SKM-1 (cell line): ENCODE measurements at regions not wholly inside any gene's neighbourhood (a gene's known extent, or its start where the extent isn't known, plus 50 kb on each side); places are given as distances from the start of the nearest gene placed in this dataset.

Experiments used
- DNase-seq: peaks from one replicate; lab custom pipeline; 2025; ENCODE audit not compliant: unreplicated experiment; lab: John Stamatoyannopoulos, UW

DNA sequence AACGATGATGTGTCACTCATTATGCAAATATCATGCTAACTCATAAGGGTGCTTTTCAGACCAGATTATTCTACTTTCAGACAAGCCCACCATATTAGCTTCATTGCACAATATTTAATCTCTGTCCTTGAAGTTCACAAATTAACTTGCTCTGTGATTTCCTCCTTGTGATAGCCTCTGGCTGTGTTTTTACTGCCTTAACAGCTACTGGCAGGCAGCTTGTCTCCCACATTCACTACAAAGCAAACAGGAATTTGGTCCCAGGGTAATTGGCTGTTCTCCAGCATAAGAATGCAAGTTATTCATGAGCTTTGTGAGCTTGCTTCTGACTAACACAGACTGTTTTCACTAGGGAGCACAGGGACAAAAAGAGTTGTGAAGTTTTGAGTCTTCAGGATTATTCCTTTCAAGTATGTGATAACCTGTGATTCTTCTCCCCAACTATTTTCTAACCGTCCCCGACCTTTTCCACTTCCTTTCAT lies 87.9 kb upstream of the HMCN1 start:
- no peak for DNase-seq

- no peak for DNase-seq
Observed at GRCh38 chr1:185645686-185646085, 88.5 kb upstream of the HMCN1 start.

DNA sequence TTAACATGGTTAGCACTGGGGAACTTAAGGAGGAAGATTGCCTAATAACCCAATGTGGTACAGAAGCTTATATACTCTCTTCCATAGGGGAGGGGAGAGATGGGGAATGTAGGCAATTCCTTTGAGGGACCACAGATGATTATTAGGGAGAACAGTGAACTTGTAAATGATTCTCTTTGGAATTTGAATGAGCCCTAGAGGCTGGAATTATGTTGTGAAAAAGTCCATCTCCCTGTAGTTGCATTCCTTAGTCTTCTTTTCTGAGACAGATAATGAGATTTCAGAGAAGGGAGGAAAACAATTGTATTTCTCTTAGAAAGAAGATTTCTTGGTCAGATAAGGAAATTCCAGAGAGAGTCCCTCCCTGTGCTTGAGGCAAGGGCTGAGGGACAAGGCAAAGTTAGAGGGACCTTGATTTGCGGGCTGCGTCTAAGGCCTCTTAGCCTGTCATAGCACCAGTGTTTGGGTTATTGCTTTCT lies 89.0 kb upstream of the HMCN1 start:
- DNase-seq: no peak

- DNase-seq: no peak
Observed at GRCh38 chr1:185644531-185644930, 89.7 kb upstream of the HMCN1 start.

DNA sequence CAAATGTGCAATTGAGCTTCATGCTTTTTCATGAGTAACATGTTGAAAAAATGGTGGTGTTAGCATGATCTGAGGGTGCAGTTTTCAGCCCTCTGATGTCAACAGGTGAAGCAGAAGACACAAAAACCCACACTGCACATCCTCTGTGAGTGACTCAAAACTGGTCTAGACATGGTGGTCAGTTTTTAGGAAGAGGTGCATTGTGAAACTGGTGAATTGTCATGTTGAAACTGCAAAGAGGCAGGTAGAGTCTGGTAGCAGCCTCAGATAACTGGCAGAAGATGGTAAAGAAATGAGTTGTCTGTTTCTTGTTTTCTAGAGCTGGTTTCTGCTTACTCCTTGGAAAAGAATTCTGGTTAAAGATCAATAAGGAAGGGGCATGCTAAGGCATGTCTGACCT lies 97.3 kb upstream of the HMCN1 start:
- DNase-seq: no peak

DNA sequence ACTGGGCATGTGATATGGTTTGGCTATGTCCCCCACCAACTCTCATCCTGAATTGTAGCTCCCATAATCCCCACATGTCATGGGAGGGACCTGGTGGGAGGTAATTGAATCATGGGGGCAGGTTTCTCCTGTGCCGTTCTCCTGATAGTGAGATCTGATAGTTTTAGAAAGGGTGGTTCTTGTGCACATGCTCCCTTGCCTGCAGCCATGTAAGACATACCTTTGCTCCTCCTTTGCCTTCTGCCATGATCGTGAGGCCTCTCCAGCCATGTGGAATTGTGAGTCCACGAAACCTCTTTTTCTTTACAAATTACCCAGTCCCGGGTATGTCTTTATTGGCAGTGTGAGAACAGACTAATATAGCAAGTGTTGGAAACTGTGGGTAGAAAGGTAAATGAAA lies 99.5 kb upstream of the HMCN1 start:
- no peak for DNase-seq

- peak; percentile 91 for DNase-seq
Observed at GRCh38 chr1:185632659-185633423, 101.3 kb upstream of the HMCN1 start.

GRCh38 chr1:185631843-185632242 lies 102.3 kb upstream of the HMCN1 start:
- no peak for DNase-seq

DNA sequence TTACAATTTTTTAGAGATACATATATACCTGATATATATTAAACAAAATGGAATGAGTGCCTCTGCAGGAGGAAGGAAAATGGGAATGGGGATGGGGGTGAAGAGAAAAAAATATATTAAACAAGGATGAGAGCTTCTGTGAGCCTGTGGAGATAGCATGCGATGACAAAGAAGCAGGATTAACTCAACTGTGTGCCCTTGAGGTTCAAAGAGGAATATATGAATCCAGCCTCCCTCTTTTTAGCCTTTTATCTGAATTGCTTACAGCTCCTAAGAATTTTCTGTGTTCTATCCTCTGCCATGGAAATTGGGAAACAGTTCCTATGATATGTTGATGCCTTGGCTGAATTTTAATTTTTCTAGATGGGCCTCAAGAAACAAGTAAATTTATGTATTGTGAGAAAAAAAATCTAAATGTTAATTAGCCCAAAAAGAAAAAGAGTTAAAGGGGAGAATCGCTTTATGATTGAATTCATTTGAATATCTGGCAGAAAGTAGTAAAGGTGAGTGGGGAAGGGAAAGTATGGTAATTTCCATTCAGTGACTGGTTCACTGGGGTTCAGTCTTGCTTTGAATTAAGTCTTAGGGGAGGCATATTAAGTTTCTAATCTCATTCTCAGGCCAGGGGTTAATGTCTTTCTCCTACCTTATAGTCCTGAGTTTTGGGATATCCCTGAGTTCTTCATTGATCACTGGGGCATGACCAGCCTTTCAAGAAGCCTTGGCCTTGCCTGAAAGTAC lies 106.3 kb upstream of the HMCN1 start:
- DNase-seq: no peak

- no peak for DNase-seq
Observed at GRCh38 chr1:185627171-185627570, 107.0 kb upstream of the HMCN1 start.

GRCh38 chr1:185626344-185626743 lies 107.8 kb upstream of the HMCN1 start:
- no peak for DNase-seq

GRCh38 chr1:185610954-185611353 lies 123.2 kb upstream of the HMCN1 start:
- DNase-seq: no peak

GRCh38 chr1:185608177-185608576 lies 126.0 kb upstream of the HMCN1 start:
- no peak for DNase-seq

- no peak for DNase-seq
Observed at GRCh38 chr1:185603158-185603557, 131.0 kb upstream of the HMCN1 start.

DNA sequence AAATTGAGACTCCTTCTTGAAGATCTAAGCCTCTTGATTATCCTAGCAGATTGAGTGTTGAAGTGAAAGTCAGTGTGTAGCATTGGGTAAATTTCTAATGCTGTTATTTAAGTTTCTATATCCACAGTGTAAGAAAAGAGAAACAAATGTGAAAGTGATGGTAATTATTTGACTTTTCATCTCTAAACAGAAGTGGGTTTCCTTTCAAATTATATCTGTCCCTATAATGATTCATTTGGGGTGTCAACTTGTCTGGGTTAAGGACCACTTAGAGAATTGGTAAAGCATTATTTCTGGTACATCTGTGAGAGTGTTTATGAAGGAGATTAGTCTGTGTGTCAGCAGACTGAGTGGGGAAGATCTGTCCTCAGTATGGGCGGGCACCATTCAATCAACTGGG lies 133.0 kb upstream of the HMCN1 start:
- DNase-seq: no peak

DNA sequence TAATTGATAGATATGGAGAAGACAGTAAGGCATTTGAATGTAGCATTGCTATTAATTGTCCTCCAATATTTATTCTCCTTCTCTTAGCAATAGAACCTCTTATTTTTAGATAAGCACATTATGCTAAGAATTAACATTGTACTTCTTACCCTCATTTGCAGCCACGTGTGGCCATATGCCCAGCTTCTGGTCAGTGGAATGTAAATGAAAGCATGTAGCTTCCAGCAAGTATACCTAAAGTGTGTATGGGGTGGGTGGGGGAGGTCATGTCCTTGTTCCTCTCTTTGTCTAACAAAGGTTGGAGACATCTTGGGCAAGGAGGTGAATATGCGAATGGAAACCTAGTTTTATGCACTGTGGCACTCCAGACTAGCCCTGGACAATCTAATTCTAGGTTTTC lies 133.6 kb upstream of the HMCN1 start:
- DNase-seq: no peak

DNA sequence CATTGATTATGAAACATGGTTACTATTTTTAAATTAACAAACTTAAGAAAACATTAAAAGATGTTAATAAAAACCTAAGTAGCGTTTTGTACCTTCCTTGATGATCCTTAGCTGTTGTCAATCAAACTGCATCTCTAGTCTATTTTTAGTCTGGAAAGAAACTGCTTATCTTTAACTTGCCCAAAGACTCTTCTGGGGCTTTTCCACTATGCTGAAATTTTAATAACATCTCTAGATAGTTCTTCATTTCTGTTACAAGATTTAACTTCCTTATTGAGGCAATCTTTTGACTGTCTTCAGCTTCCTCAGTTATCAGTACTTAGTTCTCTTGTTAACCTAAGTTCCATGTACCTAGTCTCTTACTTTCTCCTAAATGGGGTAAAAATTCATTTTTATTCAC lies 135.9 kb upstream of the HMCN1 start:
- DNase-seq: peak; percentile 57

- DNase-seq: peak; percentile 63
Observed at GRCh38 chr1:185595835-185596667, 138.1 kb upstream of the HMCN1 start.

DNA sequence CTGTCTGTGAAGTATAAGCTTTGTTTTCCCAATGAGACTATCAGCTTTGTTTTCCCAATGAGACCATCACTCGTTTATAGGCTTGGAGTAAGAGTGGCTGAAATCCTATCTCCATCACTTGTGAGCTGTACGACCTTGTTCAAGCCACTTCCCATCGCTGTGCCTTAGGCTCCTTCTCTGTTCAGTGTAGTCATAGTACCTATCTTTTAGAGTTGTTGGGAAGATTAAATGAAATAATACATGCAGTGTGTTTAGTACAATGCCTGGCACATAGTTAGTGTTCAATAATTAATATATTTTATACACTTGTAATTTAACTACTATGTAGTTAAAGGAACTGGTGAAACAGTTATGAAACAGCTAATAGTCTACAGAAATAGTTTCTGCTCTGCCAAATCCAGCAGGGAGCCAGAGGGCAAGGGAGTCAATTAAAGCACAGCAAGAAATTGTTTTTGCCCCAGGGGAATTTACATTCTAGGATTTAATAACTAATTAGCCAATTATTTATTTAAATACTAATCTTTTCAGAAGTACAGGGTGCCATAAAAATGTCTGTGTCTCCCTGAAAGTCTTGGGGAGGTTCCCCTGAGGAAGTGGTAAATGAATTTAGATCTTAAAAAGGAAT lies 139.3 kb upstream of the HMCN1 start:
- DNase-seq: no peak

- DNase-seq: no peak
Observed at GRCh38 chr1:185593271-185593670, 140.9 kb upstream of the HMCN1 start.

DNA sequence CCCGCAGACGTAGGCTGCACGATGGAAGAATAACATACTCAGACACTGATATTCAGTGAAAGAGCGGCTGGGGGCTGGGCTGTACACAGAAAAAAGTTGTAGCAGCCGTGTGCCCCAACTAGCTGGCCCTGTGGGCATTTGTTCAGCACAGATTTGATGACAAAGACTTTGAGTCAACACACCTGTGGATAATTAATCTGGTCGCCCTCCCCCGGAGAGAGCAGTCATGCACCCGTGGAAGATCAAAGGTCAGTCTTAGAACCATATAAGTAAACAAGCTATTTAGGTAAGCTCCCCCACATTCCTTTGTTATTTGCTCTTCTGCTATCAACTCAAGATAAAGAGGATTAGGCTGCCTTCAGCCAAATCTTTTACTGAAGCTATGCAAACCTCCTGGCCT lies 148.4 kb upstream of the HMCN1 start:
- DNase-seq: no peak
